Amygdala (tissue), 56 donors: ENCODE measurements at regions not wholly inside any gene's neighbourhood (a gene's known extent, or its start where the extent isn't known, plus 50 kb on each side); places are given as distances from the start of the nearest gene placed in this dataset.

Experiments used
- DNase-seq, 56 donors: peaks; one replicate each; lab custom pipeline; 2025; lab: John Stamatoyannopoulos, UW

GRCh38 chr9:103999375-104000062 lies 94.6 kb upstream of the SMC2 start:
- no peak for DNase-seq

- no peak for DNase-seq
These were observed 84.3 kb upstream of the SMC2 start for GRCh38 chr9:104009826-104010225.

GRCh38 chr9:104022083-104022482 lies 72.0 kb upstream of the SMC2 start:
- no peak for DNase-seq

GRCh38 chr9:104025104-104025503 lies 69.0 kb upstream of the SMC2 start:
- no peak for DNase-seq

GRCh38 chr9:104025945-104026344 lies 68.2 kb upstream of the SMC2 start:
- no peak for DNase-seq

- no peak for DNase-seq
These were observed 66.8 kb upstream of the SMC2 start for GRCh38 chr9:104027295-104027694.

- no peak for DNase-seq
These were observed 65.3 kb upstream of the SMC2 start for GRCh38 chr9:104028827-104029226.
